ENCODE measurements at regions not wholly inside any gene's neighbourhood (a gene's known extent, or its start where the extent isn't known, plus 50 kb on each side); places are given as distances from the start of the nearest gene placed in this dataset.

DNA sequence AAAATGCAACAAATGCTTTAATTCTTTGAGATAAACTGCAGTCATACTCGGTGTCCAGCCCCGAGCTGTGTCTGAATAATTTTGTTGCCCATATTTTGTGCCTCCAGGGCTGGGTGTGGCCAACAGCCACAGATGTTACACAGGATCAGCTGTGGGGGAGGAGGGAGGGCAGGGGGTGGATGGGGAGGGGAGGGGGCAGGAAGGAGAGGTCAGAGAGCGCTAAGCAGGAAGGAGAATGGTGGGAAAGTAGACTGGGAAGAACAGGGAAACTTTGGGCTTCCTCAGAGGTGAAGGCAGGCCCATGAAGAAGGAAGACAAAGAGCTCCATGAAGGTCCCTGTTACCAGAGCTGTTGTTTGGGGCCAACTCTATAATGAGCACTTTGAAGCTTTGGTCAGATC lies 295.8 kb downstream of the COG6 start:
- Histone ChIP-seq H3K14ac (ENCODE audit: low read length) (no peak overlapping the region), H2BK12ac (ENCODE audit: low read length) (no peak overlapping the region), H2AFZ (ENCODE audit: insufficient read depth, low read length, poor library complexity) (no peak overlapping the region), H3K79me1 (ENCODE audit: low read length) (peaks cover 2% of the 10 kb centered on the region), H2BK120ac (ENCODE audit: insufficient read depth, low read length, poor library complexity) (no peak overlapping the region), H3K4me3 (ENCODE audit: low read depth, low read length) (no peak overlapping the region), H4K91ac (ENCODE audit: low read depth, low read length) (peak overlapping the region; percentile 26), H3K4me2 (ENCODE audit: low read length) (no peak overlapping the region), H4K12ac (ENCODE audit: low read depth, low read length) (no peak overlapping the region), H3K9ac (ENCODE audit: low read length) (no peak overlapping the region), H2AK5ac (ENCODE audit: low read length) (no peak overlapping the region), H3K23ac (ENCODE audit: low read length) (no peak overlapping the region), H3K4ac (ENCODE audit: low read depth, low read length) (no peak overlapping the region), H3K4me1 (ENCODE audit: control insufficient read depth in 1 of 2, insufficient read depth in 2 of 2, low read length in 2 of 2) (no peaks in the 10 kb centered on the region), H3K27me3 (ENCODE audit: insufficient read depth, low read length) (no peaks in the 10 kb centered on the region), H3K36me3 (ENCODE audit: control insufficient read depth in 1 of 2, insufficient read depth in 2 of 2, low read length in 2 of 2) (no peaks in the 10 kb centered on the region), H3K9me3 (ENCODE audit: insufficient read depth, low read depth, low read length) (no peaks in the 10 kb centered on the region), H3K18ac (ENCODE audit: low read length) (no peak overlapping the region), H2BK5ac (ENCODE audit: low read depth, low read length, poor library complexity) (no peak overlapping the region), H3K79me2 (ENCODE audit: control insufficient read depth, insufficient read depth, low read length, poor library complexity) (no peaks in the 10 kb centered on the region), H3K27ac (ENCODE audit: low read depth, low read length) (no peak overlapping the region), H4K8ac (ENCODE audit: low read depth, low read length) (peak overlapping the region; percentile 13)
- no peak for DNase-seq
- WGBS (ENCODE audit: extremely low coverage, insufficient coverage, insufficient read length), result no CpG with 5 or more reads among the region's 3 CpGs

DNA sequence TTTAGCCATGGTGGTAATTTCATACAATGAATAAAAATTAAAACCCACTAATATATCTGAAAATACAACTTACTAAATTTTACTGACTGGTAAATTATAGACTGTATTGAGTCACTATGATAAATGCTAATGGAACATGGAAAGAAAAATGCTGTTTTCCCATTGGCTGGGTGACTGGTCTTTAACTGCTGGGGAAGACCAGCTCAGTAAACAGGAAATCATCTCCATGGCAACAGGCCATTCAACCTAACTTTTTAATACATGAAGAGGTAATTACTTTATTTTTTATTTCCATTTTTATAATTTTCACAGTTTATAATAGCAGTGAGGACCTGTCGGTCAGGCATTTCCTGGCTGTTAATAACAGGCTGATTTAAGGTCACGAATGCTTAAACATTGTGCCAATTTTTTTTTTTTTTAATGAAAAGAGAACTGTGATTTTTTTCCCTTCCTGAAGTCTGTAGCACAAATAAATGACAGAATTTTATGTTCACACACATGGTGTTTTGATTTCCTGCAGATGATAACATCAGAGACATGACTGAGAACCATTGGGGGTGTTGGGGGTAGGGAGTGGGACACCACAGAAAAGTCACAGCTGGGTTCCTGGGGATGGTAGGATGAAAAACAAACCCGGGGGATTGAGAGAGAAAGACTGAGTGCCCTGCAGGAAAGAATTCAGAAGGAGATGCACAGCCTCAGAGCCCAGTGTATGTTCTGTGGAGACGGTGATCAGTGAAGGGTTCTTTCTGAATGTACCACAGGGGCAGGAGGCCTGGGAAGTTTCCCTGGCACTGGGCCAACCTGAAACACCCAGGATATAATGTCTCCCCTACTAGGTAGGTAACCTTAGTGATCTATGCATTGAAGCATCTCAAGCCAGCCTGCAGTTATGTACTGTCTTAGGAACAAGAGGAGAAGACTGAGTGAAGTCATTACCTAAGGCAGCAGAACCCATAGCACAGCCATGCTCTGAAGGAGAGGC lies 297.1 kb downstream of the COG6 start:
- H3K36me3 ChIP-seq (ENCODE audit: control insufficient read depth in 1 of 2, insufficient read depth in 2 of 2, low read length in 2 of 2), result no peaks in the 10 kb centered on the region
- H2AK5ac ChIP-seq (ENCODE audit: low read length), result no peak overlapping the region
- H3K14ac ChIP-seq (ENCODE audit: low read length), result no peak overlapping the region
- no peaks in the 10 kb centered on the region for H3K4me1 ChIP-seq (ENCODE audit: control insufficient read depth in 1 of 2, insufficient read depth in 2 of 2, low read length in 2 of 2)
- H3K27me3 ChIP-seq (ENCODE audit: insufficient read depth, low read length), result no peaks in the 10 kb centered on the region
- H3K23ac ChIP-seq (ENCODE audit: low read length), result no peak overlapping the region
- no CpG with 5 or more reads among the region's 4 CpGs for WGBS (ENCODE audit: extremely low coverage, insufficient coverage, insufficient read length)
- no peak overlapping the region for H4K8ac ChIP-seq (ENCODE audit: low read depth, low read length)
- H3K4ac ChIP-seq (ENCODE audit: low read depth, low read length), result no peak overlapping the region
- H2BK120ac ChIP-seq (ENCODE audit: insufficient read depth, low read length, poor library complexity), result no peak overlapping the region
- peaks cover 2% of the 10 kb centered on the region for H3K79me1 ChIP-seq (ENCODE audit: low read length)
- no peak overlapping the region for H3K4me3 ChIP-seq (ENCODE audit: low read depth, low read length)
- H4K12ac ChIP-seq (ENCODE audit: low read depth, low read length), result no peak overlapping the region
- no peak overlapping the region for H3K27ac ChIP-seq (ENCODE audit: low read depth, low read length)
- H2BK5ac ChIP-seq (ENCODE audit: low read depth, low read length, poor library complexity), result no peak overlapping the region
- no peak overlapping the region for H3K9ac ChIP-seq (ENCODE audit: low read length)
- H3K4me2 ChIP-seq (ENCODE audit: low read length), result no peak overlapping the region
- H4K91ac ChIP-seq (ENCODE audit: low read depth, low read length), result no peak overlapping the region
- no peak overlapping the region for H2AFZ ChIP-seq (ENCODE audit: insufficient read depth, low read length, poor library complexity)
- H2BK12ac ChIP-seq (ENCODE audit: low read length), result no peak overlapping the region
- no peak overlapping the region for H3K18ac ChIP-seq (ENCODE audit: low read length)
- no peaks in the 10 kb centered on the region for H3K79me2 ChIP-seq (ENCODE audit: control insufficient read depth, insufficient read depth, low read length, poor library complexity)
- H3K9me3 ChIP-seq (ENCODE audit: insufficient read depth, low read depth, low read length), result no peaks in the 10 kb centered on the region
- DNase-seq, result no peak

DNA sequence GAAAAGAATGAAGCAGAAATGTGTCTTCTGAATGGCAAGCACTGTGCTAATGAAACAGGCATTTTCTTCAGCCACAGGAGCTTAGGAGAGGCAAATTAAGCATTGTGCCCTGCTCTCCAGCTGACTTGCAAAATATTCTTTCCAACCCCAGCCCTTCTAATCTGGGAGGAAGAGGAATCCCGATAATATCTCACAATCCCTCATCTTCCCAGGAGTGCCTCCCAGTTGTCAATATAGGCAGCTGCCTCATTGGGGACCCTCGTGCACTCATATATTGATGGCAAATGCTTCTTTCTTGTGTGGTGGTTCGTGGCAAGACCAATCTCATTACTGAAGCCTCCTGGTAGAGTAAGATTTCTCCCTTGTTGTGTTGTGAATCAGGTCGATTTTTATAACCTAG lies 299.0 kb downstream of the COG6 start:
- WGBS (ENCODE audit: extremely low coverage, insufficient coverage, insufficient read length), result no CpG with 5 or more reads among the region's 4 CpGs
- Histone ChIP-seq H2BK5ac (ENCODE audit: low read depth, low read length, poor library complexity) (no peak overlapping the region), H3K27ac (ENCODE audit: low read depth, low read length) (no peak overlapping the region), H3K79me1 (ENCODE audit: low read length) (peaks cover 2% of the 10 kb centered on the region), H3K36me3 (ENCODE audit: control insufficient read depth in 1 of 2, insufficient read depth in 2 of 2, low read length in 2 of 2) (no peaks in the 10 kb centered on the region), H3K18ac (ENCODE audit: low read length) (no peak overlapping the region), H4K8ac (ENCODE audit: low read depth, low read length) (no peak overlapping the region), H2BK12ac (ENCODE audit: low read length) (no peak overlapping the region), H3K4ac (ENCODE audit: low read depth, low read length) (no peak overlapping the region), H3K14ac (ENCODE audit: low read length) (no peak overlapping the region), H2BK120ac (ENCODE audit: insufficient read depth, low read length, poor library complexity) (no peak overlapping the region), H3K79me2 (ENCODE audit: control insufficient read depth, insufficient read depth, low read length, poor library complexity) (no peaks in the 10 kb centered on the region), H2AFZ (ENCODE audit: insufficient read depth, low read length, poor library complexity) (no peak overlapping the region), H3K4me1 (ENCODE audit: control insufficient read depth in 1 of 2, insufficient read depth in 2 of 2, low read length in 2 of 2) (no peaks in the 10 kb centered on the region), H3K9ac (ENCODE audit: low read length) (no peak overlapping the region), H3K23ac (ENCODE audit: low read length) (no peak overlapping the region), H3K4me2 (ENCODE audit: low read length) (no peak overlapping the region), H4K12ac (ENCODE audit: low read depth, low read length) (no peak overlapping the region), H3K9me3 (ENCODE audit: insufficient read depth, low read depth, low read length) (no peaks in the 10 kb centered on the region), H3K4me3 (ENCODE audit: low read depth, low read length) (no peak overlapping the region), H2AK5ac (ENCODE audit: low read length) (no peak overlapping the region), H3K27me3 (ENCODE audit: insufficient read depth, low read length) (no peaks in the 10 kb centered on the region), H4K91ac (ENCODE audit: low read depth, low read length) (no peak overlapping the region)
- DNase-seq, result no peak

GRCh38 chr13:39955560-39955959 lies 300.1 kb downstream of the COG6 start:
- no peaks in the 10 kb centered on the region for H3K27me3 ChIP-seq (ENCODE audit: insufficient read depth, low read length)
- no peak overlapping the region for H3K4me2 ChIP-seq (ENCODE audit: low read length)
- no peak overlapping the region for H3K9ac ChIP-seq (ENCODE audit: low read length)
- H3K9me3 ChIP-seq (ENCODE audit: insufficient read depth, low read depth, low read length), result no peaks in the 10 kb centered on the region
- H3K79me1 ChIP-seq (ENCODE audit: low read length), result peaks cover 2% of the 10 kb centered on the region
- DNase-seq, result no peak
- no peak overlapping the region for H2AK5ac ChIP-seq (ENCODE audit: low read length)
- no peak overlapping the region for H2BK12ac ChIP-seq (ENCODE audit: low read length)
- H4K8ac ChIP-seq (ENCODE audit: low read depth, low read length), result no peak overlapping the region
- WGBS (ENCODE audit: extremely low coverage, insufficient coverage, insufficient read length), result no CpG with 5 or more reads among the region's 1 CpG
- no peaks in the 10 kb centered on the region for H3K4me1 ChIP-seq (ENCODE audit: control insufficient read depth in 1 of 2, insufficient read depth in 2 of 2, low read length in 2 of 2)
- H4K91ac ChIP-seq (ENCODE audit: low read depth, low read length), result no peak overlapping the region
- no peak overlapping the region for H3K18ac ChIP-seq (ENCODE audit: low read length)
- no peak overlapping the region for H2AFZ ChIP-seq (ENCODE audit: insufficient read depth, low read length, poor library complexity)
- H3K14ac ChIP-seq (ENCODE audit: low read length), result no peak overlapping the region
- no peaks in the 10 kb centered on the region for H3K36me3 ChIP-seq (ENCODE audit: control insufficient read depth in 1 of 2, insufficient read depth in 2 of 2, low read length in 2 of 2)
- H2BK5ac ChIP-seq (ENCODE audit: low read depth, low read length, poor library complexity), result no peak overlapping the region
- no peak overlapping the region for H2BK120ac ChIP-seq (ENCODE audit: insufficient read depth, low read length, poor library complexity)
- no peaks in the 10 kb centered on the region for H3K79me2 ChIP-seq (ENCODE audit: control insufficient read depth, insufficient read depth, low read length, poor library complexity)
- no peak overlapping the region for H3K4ac ChIP-seq (ENCODE audit: low read depth, low read length)
- no peak overlapping the region for H3K4me3 ChIP-seq (ENCODE audit: low read depth, low read length)
- no peak overlapping the region for H3K23ac ChIP-seq (ENCODE audit: low read length)
- H4K12ac ChIP-seq (ENCODE audit: low read depth, low read length), result no peak overlapping the region
- no peak overlapping the region for H3K27ac ChIP-seq (ENCODE audit: low read depth, low read length)

All from trophoblast cell (in vitro differentiated cells and primary cell).